ENCODE measurements at regions not wholly inside any gene's neighbourhood (a gene's known extent, or its start where the extent isn't known, plus 50 kb on each side); places are given as distances from the start of the nearest gene placed in this dataset.

DNA sequence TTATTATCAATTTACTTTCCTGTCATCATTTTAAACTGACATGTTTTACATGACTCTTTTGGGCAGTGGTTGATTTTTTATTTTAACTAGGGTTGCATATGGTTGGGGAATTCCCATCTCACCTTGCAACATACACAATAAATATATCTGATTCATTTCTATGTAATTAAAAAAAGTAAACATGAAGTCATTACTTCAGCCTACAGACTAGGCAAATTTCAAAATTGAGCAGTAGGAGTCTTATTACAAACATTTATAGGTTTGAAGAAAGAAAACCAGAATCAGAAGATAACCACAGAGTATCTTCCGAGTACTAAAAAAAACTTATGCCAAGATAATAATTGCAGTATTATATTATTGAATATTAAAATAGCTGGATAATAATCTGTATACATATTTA lies 377.0 kb upstream of the VRK2 start:
- no peak overlapping the region for H3K4me3 ChIP-seq
- H3K4me1 ChIP-seq (replicated peaks in 1 of 2) = no peaks in the 10 kb centered on the region
- H3K36me3 ChIP-seq (replicated peaks in 1 of 2) = no peaks in the 10 kb centered on the region
- WGBS, 4 donors = 35 to 95% (median 87%) methylated on average over 1 of the region's 1 CpG
- no peaks in the 10 kb centered on the region for H3K9me3 ChIP-seq (replicated peaks in 1 of 3)
- no peak for DNase-seq
- H3K27me3 ChIP-seq = no peaks in the 10 kb centered on the region
- H3K27ac ChIP-seq = no peak overlapping the region
- intact Hi-C loops (cut with DNase I) = no loop called here
- TF ChIP-seq POLR2A (IDR thresholded peaks at IDR 0.05) = no peak
- TF ChIP-seq, protein P1, sequence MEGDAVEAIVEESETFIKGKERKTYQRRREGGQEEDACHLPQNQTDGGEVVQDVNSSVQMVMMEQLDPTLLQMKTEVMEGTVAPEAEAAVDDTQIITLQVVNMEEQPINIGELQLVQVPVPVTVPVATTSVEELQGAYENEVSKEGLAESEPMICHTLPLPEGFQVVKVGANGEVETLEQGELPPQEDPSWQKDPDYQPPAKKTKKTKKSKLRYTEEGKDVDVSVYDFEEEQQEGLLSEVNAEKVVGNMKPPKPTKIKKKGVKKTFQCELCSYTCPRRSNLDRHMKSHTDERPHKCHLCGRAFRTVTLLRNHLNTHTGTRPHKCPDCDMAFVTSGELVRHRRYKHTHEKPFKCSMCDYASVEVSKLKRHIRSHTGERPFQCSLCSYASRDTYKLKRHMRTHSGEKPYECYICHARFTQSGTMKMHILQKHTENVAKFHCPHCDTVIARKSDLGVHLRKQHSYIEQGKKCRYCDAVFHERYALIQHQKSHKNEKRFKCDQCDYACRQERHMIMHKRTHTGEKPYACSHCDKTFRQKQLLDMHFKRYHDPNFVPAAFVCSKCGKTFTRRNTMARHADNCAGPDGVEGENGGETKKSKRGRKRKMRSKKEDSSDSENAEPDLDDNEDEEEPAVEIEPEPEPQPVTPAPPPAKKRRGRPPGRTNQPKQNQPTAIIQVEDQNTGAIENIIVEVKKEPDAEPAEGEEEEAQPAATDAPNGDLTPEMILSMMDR (IDR thresholded peaks at IDR 0.05) = no peak

DNA sequence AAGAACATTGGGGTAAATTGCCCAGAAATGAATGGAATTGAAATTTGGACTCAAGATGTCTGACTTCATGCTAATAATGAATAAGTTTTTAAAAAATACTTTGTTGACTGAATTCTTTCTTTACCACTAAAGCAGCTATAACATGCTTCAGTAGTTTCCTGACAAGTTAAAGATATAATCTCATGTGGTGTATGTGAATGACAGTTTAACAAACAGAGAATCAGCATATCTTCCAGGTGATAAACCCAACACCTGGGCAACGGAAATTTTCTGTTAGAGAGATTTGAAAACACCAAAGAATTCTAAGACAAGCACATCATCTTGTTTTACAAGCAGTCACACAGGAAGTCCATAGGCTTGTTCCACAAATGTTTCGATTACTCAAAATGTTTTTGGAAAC lies 372.6 kb upstream of the VRK2 start:
- Histone ChIP-seq H3K27ac (no peak overlapping the region), H3K36me3 (replicated peaks in 1 of 2) (no peaks in the 10 kb centered on the region), H3K27me3 (no peaks in the 10 kb centered on the region), H3K4me3 (no peak overlapping the region), H3K9me3 (replicated peaks in 1 of 3) (no peaks in the 10 kb centered on the region), H3K4me1 (replicated peaks in 1 of 2) (no peaks in the 10 kb centered on the region)
- intact Hi-C loops (cut with DNase I) = no loop called here
- TF ChIP-seq, protein P1 (IDR thresholded peaks at IDR 0.05) = no peak
- no peak for TF ChIP-seq POLR2A (IDR thresholded peaks at IDR 0.05)
- 69 to 84% (median 78%) methylated on average over 2 of the region's 2 CpGs for WGBS, 4 donors
- no peak for DNase-seq

DNA sequence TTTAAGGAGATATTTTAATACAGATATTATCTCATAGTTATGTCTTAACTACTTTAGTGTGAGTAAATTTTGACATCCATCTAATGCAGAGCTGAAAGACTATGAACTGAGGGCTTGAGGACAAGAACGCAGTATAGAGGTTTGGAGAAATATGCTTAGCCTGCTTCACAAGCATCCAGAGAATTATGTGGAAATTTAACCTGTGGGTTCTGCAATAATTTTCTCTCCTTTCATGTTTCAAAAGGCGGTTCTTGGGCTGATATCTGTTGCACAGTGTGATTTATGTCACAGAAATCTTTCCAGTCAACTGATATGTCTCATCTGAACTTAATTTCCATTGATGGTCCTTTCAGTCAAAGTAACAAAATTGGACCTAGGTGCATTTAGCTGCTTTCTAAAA lies 371.9 kb upstream of the VRK2 start:
- DNase-seq = no peak
- Histone ChIP-seq H3K4me1 (replicated peaks in 1 of 2) (no peaks in the 10 kb centered on the region), H3K36me3 (replicated peaks in 1 of 2) (no peaks in the 10 kb centered on the region), H3K4me3 (no peak overlapping the region), H3K27ac (no peak overlapping the region), H3K27me3 (no peaks in the 10 kb centered on the region), H3K9me3 (replicated peaks in 1 of 3) (no peaks in the 10 kb centered on the region)
- WGBS, 4 donors = 58 to 70% (median 67%) methylated on average over 2 of the region's 2 CpGs
- intact Hi-C loops (cut with DNase I) = no loop called here
- TF ChIP-seq, protein P1 (IDR thresholded peaks at IDR 0.05) = no peak
- no peak for TF ChIP-seq POLR2A (IDR thresholded peaks at IDR 0.05)

DNA sequence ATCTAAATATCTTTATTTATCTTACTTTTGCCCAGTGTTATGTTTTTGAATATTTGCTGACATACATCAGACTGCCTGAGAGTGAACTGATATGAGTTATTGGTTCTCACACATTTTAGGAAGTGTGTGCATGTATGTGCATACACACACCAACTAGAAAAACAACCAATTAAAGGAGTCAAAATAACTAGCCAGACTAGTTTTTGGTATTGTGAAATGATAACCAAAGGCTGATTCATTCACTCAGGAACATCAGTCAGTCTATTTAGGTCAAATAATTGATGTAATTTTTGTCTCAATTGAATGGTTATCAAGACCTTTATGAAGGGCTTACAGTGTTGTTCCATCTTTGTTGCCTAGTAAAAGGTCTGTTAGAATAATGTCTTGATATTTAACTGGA lies 369.3 kb upstream of the VRK2 start:
- H3K4me3 ChIP-seq = no peak overlapping the region
- DNase-seq = no peak
- H3K36me3 ChIP-seq (replicated peaks in 1 of 2) = no peaks in the 10 kb centered on the region

More for the DNA sequence above, 369.3 kb upstream of the VRK2 start:
- H3K27me3 ChIP-seq = no peaks in the 10 kb centered on the region
- no peaks in the 10 kb centered on the region for H3K9me3 ChIP-seq (replicated peaks in 1 of 3)
- no peak for TF ChIP-seq POLR2A (IDR thresholded peaks at IDR 0.05)
- TF ChIP-seq, protein P1 (IDR thresholded peaks at IDR 0.05) = no peak
- H3K27ac ChIP-seq = no peak overlapping the region
- intact Hi-C loops (cut with DNase I) = no loop called here
- H3K4me1 ChIP-seq (replicated peaks in 1 of 2) = no peaks in the 10 kb centered on the region
